NCI-H69 (cell line): ENCODE measurements at regions not wholly inside any gene's neighbourhood (a gene's known extent, or its start where the extent isn't known, plus 50 kb on each side); places are given as distances from the start of the nearest gene placed in this dataset.
"Not testable (repeated sequence)": the region's sequence is repeated elsewhere in the genome, so short reads cannot be mapped to it uniquely, and the experiment has no call there.

ENCODE experiments used
- DNase-seq: peaks from one replicate; lab custom pipeline; 2025; lab: John Stamatoyannopoulos, UW

DNA sequence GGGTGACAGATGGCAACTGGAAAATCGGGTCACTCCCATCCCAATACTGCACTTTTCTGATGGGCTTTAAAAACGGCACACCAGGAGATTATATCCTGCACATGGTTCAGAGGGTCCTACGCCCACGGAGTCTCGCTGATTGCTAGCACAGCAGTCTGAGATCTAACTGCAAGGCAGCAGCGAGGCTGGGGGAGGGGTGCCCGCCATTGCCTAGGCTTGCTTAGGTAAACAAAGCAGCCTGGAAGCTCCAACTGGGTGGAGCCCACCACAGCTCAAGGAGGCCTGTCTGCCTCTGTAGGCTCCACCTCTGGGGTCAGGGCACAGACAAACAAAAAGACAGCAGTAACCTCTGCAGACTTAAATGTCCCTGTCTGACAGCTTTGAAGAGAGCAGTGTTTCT lies 158.7 kb upstream of the MOCS2 start:
- not testable (repeated sequence) for DNase-seq

DNA sequence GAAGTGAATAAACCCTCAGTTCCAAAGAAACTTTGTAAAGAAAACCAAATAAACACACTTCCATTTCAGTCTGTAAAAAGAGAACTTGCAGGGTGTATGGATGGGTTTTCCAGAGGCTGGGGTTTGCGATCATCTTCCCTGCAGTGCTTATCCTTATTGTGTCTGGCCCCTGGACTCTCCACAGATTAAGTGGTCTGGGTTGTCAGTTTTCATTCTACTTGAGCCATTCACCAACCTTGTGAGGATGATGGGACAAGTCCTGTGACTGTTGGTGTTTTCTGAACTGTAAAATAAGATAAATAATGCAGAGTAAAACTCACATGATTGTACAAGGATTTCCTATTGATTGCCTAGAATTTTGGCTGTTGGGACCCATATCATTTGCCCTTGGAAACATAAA lies 166.1 kb upstream of the MOCS2 start:
- no peak for DNase-seq

DNA sequence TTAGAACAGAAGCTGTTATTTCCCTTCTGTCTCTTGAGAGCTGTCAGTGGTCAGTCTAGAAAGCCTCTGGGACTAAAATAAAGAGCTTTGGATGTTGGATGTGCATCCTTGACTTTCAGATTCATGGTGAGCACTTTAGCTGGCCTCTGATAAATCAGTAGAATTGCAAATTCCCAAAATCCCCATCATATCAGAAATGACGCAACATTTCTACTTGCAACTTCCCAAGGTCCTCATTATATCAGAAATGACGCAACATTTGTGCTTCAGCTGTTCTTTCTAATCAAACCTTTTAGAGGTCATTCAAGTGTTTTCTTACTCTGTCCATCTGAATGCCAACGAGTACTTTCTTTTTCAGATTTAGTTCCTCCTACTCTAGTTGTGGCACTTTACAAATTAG lies 167.3 kb upstream of the MOCS2 start:
- DNase-seq, result no peak

DNA sequence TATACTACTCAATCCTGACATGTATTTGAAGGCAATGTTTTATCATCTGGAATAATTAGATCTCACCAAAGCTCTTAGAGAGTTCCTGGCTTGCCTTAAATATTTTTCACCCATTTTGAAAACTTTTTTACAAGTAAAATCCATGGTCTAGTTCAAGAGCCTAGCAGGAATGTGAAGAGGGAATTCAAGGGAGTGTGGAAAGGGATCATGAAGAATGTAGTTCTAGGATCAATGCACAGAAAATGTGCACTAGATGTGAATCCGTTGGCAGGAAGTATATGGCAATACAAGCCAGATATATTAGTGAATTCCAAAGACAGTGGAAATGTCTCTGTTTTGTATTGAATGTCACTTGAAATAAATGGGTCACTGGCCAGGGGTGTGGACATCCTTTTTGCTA lies 167.9 kb upstream of the MOCS2 start:
- no peak for DNase-seq

DNA sequence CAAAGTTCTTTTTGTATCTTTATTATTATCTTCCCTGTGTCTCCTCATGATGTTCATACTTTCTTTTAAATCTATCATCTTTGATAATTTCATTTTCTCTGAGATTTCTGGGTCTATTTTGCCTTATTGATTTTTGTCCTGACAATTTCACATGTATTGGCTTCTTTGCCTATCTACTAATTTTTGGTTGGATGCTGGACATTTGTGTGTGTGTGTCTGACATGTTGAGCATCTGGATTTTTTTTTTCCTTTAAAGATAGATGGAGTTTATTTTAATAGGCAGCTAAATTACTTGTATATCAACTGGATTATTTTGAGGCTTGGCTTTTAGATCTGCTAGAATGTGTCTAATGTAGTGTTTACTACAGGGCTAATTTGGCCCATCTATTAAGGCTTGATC lies 178.0 kb upstream of the MOCS2 start:
- DNase-seq, result no peak

DNA sequence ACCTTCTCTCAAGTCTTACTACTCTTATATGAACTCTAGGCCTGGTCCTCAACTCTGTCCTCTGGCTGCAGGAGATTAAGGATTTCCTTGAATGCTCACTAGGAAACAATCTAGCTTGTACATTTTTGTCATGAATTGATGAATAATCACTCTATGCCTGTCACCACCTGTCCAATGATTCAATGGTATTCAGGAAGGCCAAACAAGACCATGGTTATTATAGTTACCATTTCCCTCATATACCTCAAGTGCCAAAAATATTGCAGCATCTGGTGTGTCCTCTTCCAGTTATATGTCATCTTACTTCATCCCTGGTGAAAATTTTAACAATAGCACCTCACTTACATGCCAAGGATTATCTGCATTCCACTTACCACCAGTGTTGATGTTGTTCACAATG lies 179.0 kb upstream of the MOCS2 start:
- DNase-seq, result no peak

DNA sequence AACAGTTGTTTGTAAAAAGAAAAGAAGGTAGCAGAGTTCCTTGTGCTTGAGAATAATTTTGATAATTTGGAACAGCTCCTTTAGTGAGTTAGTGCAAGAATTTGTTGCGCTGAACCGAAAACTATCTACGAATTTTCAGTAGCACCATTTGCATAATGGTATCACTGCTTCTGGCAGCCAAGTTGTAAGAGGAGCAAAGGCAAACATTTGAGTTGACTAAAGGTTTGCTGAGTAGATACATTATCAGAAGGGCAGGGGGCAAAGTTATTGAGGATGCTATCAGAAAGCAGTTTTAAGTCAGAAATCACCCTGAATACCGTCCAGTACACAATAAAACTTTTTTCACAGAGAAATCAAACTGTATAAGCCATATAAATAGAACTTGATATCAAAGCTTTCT lies 181.5 kb upstream of the MOCS2 start:
- no peak for DNase-seq

DNA sequence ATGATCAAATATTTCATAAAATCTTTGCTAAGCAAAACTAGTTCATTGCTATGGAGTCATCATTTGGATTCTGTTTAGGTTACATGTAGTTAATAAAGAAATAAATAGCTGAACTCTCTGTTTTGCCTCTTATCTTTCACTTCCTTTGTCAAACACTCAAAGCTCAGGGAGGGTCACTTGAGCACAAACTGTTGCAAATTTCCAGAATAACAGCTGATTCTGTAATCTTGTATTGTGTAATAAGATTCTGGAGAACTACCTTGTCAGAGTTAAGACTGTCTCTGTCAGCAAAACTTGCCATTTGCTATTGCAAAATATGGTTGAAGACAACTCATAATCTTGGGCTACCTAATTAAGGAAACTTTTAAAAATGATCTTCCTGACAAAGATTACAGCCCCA lies 182.0 kb upstream of the MOCS2 start:
- DNase-seq, result no peak

DNA sequence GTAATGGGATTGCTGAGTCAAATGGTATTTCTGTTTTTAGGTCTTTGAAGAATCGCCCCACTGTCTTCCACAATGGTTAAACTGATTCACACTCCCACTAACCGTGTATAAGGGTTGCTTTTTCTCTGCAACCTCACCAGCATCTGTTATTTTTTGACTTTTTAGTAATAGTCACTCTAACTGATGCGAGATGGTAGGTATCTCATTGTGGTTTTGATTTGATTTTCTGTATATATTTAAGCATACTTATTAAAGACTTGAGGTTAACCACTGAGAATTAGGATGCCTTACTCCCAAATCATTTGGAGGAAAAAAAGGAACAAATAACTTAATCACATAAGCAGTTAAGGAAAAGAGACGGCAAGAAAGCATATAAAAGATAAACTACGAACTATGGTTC lies 181.6 kb upstream of the FST start:
- no peak for DNase-seq

DNA sequence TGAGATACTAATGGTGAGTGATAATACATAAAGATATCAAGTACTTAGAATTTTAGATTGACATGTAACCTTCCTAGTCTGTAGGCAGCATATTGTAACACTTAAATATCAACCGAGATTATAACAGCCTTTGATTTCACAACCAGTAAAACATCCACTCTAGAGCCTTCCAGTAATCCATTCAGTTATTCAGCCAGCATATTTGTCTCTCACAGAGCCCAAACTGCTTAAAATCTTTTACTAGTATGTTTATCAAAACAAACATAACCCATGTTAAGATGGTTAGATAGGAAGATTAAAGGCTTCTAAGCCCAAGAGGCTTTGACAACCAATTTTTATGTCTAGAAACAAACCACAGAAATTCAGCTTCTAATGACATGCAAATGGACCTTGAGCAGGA lies 177.9 kb upstream of the FST start:
- no peak for DNase-seq

DNA sequence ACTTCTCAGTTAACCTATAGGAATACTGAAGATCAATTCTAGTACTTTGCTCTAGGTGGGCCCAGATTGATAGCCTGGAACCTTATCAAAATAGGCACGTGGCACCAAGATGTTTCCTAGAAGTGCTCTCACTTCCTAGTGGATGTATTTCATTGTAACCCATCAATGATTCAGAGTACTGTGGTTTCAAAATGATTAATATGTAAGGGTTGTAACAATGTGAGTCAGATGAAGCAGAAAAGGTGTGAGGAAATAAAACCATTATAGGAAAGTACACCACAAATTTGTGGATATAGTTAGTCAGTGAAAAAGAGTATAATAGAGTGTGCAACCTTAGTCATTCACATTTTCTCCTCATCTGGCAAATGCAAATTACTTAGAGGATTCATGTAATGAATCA lies 177.3 kb upstream of the FST start:
- no peak for DNase-seq

DNA sequence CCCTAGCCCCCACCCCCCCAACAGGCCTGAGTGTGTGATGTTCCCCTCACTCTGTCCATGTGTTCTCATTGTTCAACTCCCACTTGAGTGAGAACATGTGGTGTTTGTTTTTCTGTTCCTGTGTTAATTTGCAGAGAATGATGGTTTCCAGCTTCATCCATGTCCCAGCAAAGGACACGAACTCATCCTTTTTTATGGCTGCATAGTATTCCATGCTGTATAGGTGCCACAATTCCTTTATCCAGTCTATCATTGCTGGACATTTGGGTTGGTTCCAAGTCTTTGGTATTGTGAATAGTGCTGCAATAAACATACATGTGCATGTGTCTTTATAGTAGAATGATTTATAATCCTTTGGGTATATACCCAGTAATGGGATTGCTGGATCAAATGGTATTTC lies 175.1 kb upstream of the FST start:
- not testable (repeated sequence) for DNase-seq

DNA sequence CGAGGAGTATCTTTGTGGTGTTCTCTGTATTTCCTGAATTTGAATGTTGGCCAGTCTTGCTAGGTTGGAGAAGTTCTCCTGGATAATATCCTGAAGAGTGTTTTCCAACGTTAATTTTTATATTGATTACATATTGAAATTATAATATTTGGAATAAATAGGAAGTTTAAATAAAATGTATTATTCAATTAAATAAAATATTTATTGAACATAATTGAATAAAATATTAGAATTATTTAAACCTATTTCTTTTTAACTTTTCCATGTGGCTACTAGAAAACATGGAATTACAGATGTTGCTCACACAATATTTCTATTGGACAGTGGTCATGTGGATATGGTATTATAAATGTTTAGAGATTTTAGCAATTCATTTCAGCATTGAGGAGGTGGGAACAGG lies 170.8 kb upstream of the FST start:
- DNase-seq, result no peak

DNA sequence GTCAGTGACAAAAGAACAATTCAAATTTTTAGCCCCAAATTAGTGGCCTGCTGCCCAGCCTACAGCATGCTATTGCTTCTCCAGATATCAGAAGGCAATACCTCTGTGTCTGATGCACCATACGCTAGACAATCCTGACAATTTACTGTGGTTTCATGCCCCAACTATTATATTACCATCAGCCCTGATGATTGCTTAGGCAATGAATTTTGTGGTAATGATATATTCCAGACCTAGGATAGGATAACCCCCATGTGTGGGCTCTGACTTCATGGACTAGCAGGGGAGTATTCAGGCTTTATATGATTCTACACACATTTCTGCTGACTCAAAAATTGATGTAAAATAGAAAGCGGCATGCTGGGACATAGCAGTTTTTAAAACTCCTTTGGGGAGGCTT lies 168.7 kb upstream of the FST start:
- no peak for DNase-seq

DNA sequence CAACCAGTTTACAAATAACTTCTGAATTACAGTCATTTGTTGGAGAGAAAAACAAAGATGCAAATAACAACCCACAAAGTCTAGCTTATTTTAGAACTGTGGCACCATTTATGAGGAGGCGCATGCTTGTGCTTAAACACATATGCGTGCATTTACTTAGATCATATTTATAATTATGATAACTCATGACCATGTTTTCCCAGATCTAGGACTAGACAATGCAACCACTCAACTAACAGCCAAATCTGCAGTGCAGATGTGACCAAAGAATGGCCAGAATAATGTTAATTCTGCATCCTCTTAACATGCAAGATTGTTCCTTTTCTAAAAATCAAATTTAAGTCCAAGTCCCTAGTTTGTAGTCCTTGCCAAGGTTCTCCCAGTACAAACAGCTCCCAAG lies 167.3 kb upstream of the FST start:
- DNase-seq, result no peak

DNA sequence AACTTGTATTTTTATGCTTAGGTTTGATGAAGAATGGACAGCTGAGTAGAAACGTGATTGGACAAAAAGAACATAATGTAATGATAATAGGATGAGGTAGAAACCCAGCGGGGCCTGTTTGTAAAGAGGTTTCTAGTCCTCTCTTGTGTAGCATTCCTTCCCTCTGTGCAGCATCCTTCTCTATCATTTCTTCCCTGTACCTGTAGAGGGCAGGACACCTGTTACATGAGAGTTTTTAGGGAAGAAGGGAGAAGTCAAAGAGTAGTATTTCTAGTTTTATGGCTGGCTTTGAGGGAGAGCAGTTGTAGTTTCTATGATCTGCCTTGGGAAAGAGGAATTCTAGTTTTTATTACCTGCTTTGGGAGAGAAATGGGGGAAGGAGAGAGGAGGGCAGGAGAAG lies 162.1 kb upstream of the FST start:
- DNase-seq, result no peak

DNA sequence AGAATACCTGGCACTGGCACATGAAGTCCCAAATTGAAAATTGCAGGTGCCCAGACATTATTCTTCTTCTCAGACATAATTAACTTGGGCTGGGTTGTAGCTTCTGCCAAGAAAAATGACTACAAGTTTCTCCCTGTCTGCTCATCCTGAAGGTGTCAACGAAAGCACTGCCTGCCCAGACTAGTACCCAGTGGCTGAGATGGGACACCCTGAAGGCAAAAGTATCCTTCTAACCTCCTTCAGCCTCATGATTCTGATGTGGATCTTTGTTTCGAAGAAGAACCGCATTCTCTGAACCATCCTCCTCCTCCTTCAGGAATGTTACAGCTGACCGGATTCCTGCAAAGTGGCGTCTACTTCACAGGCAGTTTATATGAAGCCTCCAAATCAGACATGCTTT lies 161.1 kb upstream of the FST start:
- no peak for DNase-seq

DNA sequence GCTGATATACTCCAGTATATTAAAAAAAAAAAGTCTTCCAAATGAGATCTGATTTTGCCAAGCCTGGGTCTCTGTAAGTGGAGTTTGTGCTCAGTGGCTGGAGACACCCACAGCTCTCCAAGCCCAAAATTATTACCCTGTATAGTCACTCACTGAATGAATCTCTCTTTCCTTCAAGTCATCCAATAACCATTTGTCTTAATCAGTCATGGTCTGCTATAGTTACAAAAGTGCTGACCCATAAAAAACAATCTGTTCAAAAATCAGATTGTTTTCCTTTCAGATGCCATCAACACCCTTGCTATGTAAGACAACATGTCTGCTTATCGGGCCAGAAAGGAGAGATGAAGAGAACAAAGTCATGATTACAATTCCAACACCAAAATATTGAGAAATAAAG lies 159.4 kb upstream of the FST start:
- DNase-seq, result no peak

DNA sequence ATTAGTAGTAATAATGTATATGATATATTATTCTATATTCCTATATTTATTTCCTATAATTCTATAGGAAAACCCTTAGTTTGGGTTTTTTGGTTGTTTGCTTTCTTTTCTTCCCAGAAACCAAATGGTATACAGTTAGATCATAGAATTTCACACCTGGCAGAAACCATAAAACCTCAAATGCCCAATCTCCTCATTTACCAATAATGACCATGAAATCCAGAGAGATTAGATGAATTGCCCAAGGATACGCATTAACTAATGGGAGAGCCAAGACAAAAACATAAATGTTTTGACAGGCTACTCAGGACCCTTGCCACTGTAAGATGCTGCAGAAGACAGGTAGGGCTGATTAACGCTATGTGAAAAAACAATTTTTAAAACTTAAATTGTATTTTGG lies 158.7 kb upstream of the FST start:
- DNase-seq, result no peak

DNA sequence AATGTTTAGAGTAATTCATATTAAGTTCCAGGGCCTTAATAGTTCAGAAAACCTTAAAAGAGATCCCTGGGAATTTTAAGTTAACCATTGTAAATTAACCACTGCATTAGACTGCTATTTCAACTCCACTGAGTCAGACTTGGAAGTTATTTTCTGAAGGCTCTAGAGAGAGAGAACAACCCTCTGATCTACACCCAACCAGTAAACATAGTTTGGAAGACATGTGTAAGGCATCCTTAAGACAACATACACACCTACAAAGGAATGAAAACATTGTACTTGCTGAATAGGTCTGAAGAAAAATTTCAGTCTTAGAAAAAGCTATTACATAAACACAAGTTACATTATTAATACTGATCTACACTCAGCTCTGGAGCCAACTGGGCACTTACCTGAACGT lies 158.2 kb upstream of the FST start:
- no peak for DNase-seq

DNA sequence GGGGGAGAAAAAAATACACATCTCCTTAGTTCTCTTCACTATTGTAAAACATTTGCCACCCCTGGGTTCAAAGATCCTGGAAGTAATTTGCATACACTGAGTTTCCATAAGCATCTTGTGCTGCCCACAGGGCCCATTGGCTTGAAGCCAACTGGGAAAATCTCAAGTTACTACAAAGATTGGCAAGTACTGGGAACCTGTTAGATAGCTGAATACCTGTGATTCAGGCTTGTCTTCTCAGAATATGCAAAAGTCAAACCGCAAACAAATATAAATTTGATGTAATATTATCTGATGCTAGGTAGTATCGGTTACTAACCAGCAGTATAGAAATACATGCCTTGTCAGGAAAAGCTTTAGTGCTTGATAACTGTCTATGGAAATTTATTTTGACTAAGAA lies 156.9 kb upstream of the FST start:
- peak; percentile 6 for DNase-seq

DNA sequence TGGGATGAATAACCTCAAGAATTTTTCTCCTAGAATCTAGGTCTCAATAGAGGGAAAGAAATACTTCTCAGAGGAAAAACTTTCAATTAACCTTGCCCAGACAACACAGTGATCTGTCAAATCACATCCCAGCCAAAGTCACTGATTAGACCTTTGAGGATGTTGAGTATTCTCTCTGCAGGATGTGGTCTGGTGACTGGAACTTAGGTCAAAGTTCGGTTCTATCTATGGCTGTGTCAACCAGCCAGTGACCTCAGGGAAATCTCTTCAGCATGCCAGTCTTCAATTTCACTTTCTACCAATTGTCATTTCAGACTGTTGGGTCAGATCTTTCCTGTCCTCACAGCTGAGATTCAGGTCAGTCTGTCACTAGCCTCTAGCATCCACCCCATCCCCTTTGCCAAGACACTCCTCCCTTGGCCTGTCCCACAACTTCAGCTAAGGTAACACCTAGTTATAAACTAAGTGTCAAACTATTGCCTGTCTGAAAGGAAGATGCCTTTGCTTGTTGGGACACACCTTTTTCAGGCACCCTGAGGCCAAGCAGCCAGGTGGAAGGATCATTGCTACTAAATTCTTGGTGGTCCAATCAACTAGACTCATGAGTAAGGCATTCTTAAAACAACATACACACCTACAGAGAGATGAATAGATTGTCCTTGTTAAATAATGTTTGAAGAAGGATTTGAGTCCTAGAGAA lies 156.3 kb upstream of the FST start:
- no peak for DNase-seq

DNA sequence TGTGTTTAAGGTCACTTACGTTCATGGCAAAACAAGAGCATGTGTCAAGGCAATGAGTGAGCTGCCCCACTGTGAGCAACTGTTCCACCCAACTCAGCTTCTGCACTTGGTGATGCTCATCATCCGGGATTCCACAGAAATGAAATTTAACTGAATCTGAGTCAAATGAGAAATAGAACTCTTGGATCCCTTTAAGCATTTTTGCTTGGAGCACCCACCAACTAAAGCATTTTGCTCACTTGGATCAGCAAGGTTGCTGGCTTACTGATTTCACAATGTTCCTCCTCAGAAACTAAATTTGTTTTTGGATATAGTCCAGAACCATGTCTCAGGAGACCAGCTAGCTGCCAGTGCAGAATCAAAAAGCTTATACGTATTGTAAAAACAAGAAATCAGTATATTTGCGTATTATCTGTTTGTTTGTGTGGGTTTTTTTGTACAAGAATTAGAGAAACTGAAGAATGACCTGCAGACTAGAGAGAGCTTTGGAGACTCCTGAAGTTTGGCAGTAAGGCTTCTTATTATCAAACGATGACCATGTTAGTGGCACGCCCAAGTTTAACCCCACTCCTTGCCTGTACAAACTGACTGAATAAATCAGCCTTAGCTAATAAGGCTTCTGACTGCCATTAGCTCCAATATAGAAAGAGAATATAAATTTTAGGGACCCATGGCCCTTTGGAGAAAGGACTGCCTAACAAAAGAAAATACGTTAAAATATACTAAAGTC lies 153.8 kb upstream of the FST start:
- DNase-seq, result no peak

DNA sequence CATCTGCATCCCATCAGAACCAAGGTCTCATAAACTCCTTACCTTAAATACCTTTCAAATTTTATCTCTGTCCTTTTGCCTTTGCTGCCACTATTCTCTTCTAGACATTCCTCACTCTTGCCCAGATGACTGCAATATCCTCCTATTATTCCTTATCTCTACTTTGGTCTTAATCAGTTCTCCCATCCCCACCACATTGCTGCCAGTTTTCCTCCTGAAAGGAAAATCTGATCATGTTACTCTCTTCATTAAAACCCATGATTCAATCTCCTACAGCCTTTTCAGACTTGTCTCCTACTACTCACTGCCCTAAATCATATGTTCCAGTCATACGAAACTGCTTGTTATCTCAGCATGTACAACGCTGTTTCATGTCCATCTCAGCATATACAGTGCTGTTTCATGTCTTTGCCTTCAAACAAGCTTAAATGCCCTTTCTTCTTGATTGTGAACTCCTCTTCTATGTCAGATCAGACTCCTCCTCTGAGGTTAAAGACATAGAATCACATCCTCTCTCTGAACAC lies 152.6 kb upstream of the FST start:
- DNase-seq, result no peak
